ENCODE measurements at regions not wholly inside any gene's neighbourhood (a gene's known extent, or its start where the extent isn't known, plus 50 kb on each side); places are given as distances from the start of the nearest gene placed in this dataset.
"Not testable (repeated sequence)": the region's sequence is repeated elsewhere in the genome, so short reads cannot be mapped to it uniquely, and the experiment has no call there.

GRCh38 chr12:46963977-46964971, 115.1 kb upstream of the PCED1B start:
- no peaks in the 10 kb centered on the region for H3K27me3 ChIP-seq (ENCODE audit: control insufficient read depth, insufficient read depth)
- intact Hi-C loops (cut with DNase I) = no loop called here
- 19% methylated on average over 14 of the region's 14 CpGs for WGBS
- no peaks in the 10 kb centered on the region for H3K9me3 ChIP-seq (ENCODE audit: control insufficient read depth, low read length)
- peak overlapping the region; percentile 91 for H3K27ac ChIP-seq (ENCODE audit: low read length)
- ATAC-seq (peak; percentile 42 to 60), DNase-seq (peak in 1 of 3 donors; percentile 32)
- no peak overlapping the region for H3K4me3 ChIP-seq (ENCODE audit: low read length)
- peaks cover 9% of the 10 kb centered on the region for H3K4me1 ChIP-seq (ENCODE audit: control insufficient read depth, insufficient read depth, low read length)

- peak overlapping the region; percentile 47 for H3K27ac ChIP-seq (ENCODE audit: low read length)
- no peak overlapping the region for H3K4me3 ChIP-seq (ENCODE audit: low read length)
- intact Hi-C loops (cut with DNase I) = no loop called here
- ATAC-seq = no peak
- no peaks in the 10 kb centered on the region for H3K9me3 ChIP-seq (ENCODE audit: control insufficient read depth, low read length)
- 79% methylated on average over 2 of the region's 2 CpGs for WGBS
- H3K27me3 ChIP-seq (ENCODE audit: control insufficient read depth, insufficient read depth) = no peaks in the 10 kb centered on the region
- H3K4me1 ChIP-seq (ENCODE audit: control insufficient read depth, insufficient read depth, low read length) = peaks cover 9% of the 10 kb centered on the region
- no peak for DNase-seq
Observed at GRCh38 chr12:46965137-46965536, 114.3 kb upstream of the PCED1B start.

GRCh38 chr12:46965880-46966279, 113.5 kb upstream of the PCED1B start:
- peak; percentile 68 to 87 for ATAC-seq

GRCh38 chr12:46970636-46971035, 108.8 kb upstream of the PCED1B start:
- intact Hi-C loops (cut with DNase I) = no loop called here
- no peak for ATAC-seq
- peaks cover 3% of the 10 kb centered on the region for H3K4me1 ChIP-seq (ENCODE audit: control insufficient read depth, insufficient read depth, low read length)
- H3K27me3 ChIP-seq (ENCODE audit: control insufficient read depth, insufficient read depth) = no peaks in the 10 kb centered on the region
- 91% methylated on average over 5 of the region's 5 CpGs for WGBS
- H3K27ac ChIP-seq (ENCODE audit: low read length) = no peak overlapping the region
- H3K9me3 ChIP-seq (ENCODE audit: control insufficient read depth, low read length) = no peaks in the 10 kb centered on the region
- DNase-seq = no peak
- H3K4me3 ChIP-seq (ENCODE audit: low read length) = no peak overlapping the region

More at GRCh38 chr12:46965880-46966279, 113.5 kb upstream of the PCED1B start:
- Histone ChIP-seq H3K27ac (ENCODE audit: low read length) (peak overlapping the region; percentile 85), H3K4me3 (ENCODE audit: low read length) (no peak overlapping the region), H3K4me1 (ENCODE audit: control insufficient read depth, insufficient read depth, low read length) (peaks cover 9% of the 10 kb centered on the region), H3K27me3 (ENCODE audit: control insufficient read depth, insufficient read depth) (no peaks in the 10 kb centered on the region), H3K9me3 (ENCODE audit: control insufficient read depth, low read length) (no peaks in the 10 kb centered on the region)
- 58% methylated on average over 4 of the region's 4 CpGs for WGBS
- DNase-seq = peak; percentile 24 to 69 (median 69)
- intact Hi-C loops (cut with DNase I) = no loop called here

GRCh38 chr12:46973937-46974336, 105.5 kb upstream of the PCED1B start:
- DNase-seq; H3K9me3 ChIP-seq (ENCODE audit: control insufficient read depth, low read length); intact Hi-C loops (cut with DNase I); H3K27me3 ChIP-seq (ENCODE audit: control insufficient read depth, insufficient read depth); H3K27ac ChIP-seq (ENCODE audit: low read length); H3K4me1 ChIP-seq (ENCODE audit: control insufficient read depth, insufficient read depth, low read length); ATAC-seq; H3K4me3 ChIP-seq (ENCODE audit: low read length): not testable (repeated sequence)
- WGBS = 87% methylated on average over 3 of the region's 3 CpGs

DNA sequence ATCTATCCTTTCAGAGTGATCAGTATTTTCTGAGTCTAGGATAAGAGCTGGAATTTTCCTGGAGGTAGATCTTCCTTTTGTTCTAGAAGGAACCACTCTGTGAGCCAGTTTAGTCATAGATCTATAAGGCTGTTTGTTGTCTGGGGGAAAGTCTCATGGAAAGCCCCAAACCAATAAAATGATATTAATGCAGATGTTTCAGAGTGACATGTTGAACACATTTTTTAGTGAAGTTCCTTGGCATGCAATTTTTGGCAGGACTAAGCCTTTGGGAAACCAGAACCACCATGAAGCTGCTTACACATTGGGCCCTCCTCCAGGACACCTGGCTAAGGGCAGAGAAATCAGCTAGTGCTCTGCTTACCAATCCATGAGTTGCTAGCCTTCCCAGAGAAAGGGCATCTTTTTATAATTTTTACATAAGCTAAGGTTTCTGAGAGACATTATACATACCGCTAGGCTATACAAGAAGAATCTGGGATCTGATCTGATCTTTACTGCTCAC, 101.5 kb upstream of the PCED1B start:
- Histone ChIP-seq H3K9me3 (ENCODE audit: control insufficient read depth, low read length) (no peaks in the 10 kb centered on the region), H3K4me3 (ENCODE audit: low read length) (no peak overlapping the region), H3K27ac (ENCODE audit: low read length) (no peak overlapping the region), H3K27me3 (ENCODE audit: control insufficient read depth, insufficient read depth) (no peaks in the 10 kb centered on the region), H3K4me1 (ENCODE audit: control insufficient read depth, insufficient read depth, low read length) (no peaks in the 10 kb centered on the region)
- intact Hi-C loops (cut with DNase I) = no loop called here
- WGBS = 95% methylated on average over 1 of the region's 1 CpG
- no peak for DNase-seq
- ATAC-seq = no peak

DNA sequence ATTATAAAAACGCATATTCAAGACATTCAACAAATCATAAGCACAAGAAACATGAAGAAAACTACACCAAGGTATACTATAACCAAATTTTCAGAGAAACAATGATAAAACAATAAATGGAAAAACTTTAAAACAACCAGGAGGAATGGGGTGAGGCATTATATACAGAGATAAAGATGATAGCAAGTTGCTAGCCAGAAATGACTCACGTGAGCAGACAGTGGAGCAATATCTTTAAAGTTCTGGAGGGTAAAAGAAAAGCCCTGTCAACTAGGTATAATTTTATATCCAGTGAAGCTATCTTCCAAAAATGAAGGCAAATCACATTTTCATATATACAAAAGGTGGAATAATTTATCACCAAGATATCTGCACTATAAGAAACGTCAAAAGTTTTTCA, 97.8 kb upstream of the PCED1B start:
- ATAC-seq (no peak), DNase-seq (no peak)
- no peaks in the 10 kb centered on the region for H3K27me3 ChIP-seq (ENCODE audit: control insufficient read depth, insufficient read depth)
- H3K4me3 ChIP-seq (ENCODE audit: low read length) = no peak overlapping the region
- H3K4me1 ChIP-seq (ENCODE audit: control insufficient read depth, insufficient read depth, low read length) = no peaks in the 10 kb centered on the region
- 75% methylated on average over 3 of the region's 3 CpGs for WGBS
- no peaks in the 10 kb centered on the region for H3K9me3 ChIP-seq (ENCODE audit: control insufficient read depth, low read length)
- intact Hi-C loops (cut with DNase I) = no loop called here
- H3K27ac ChIP-seq (ENCODE audit: low read length) = no peak overlapping the region

GRCh38 chr12:46982629-46983392, 96.6 kb upstream of the PCED1B start:
- no peaks in the 10 kb centered on the region for H3K4me1 ChIP-seq (ENCODE audit: control insufficient read depth, insufficient read depth, low read length)
- no peak overlapping the region for H3K27ac ChIP-seq (ENCODE audit: low read length)
- H3K9me3 ChIP-seq (ENCODE audit: control insufficient read depth, low read length) = no peaks in the 10 kb centered on the region
- WGBS = 86% methylated on average over 2 of the region's 2 CpGs
- no peaks in the 10 kb centered on the region for H3K27me3 ChIP-seq (ENCODE audit: control insufficient read depth, insufficient read depth)
- no peak overlapping the region for H3K4me3 ChIP-seq (ENCODE audit: low read length)
- ATAC-seq = peak in 1 of 2 donors; percentile 19
- no peak for DNase-seq
- intact Hi-C loops (cut with DNase I) = no loop called here

- Histone ChIP-seq H3K4me1 (ENCODE audit: control insufficient read depth, insufficient read depth, low read length) (no peaks in the 10 kb centered on the region), H3K4me3 (ENCODE audit: low read length) (no peak overlapping the region), H3K9me3 (ENCODE audit: control insufficient read depth, low read length) (no peaks in the 10 kb centered on the region), H3K27me3 (ENCODE audit: control insufficient read depth, insufficient read depth) (no peaks in the 10 kb centered on the region), H3K27ac (ENCODE audit: low read length) (no peak overlapping the region)
- ATAC-seq (peak in 1 of 2 donors; percentile 16), DNase-seq (no peak)
- WGBS = 62% methylated on average over 2 of the region's 2 CpGs
- intact Hi-C loops (cut with DNase I) = no loop called here
Observed at GRCh38 chr12:46983393-46983793, 96.0 kb upstream of the PCED1B start.

DNA sequence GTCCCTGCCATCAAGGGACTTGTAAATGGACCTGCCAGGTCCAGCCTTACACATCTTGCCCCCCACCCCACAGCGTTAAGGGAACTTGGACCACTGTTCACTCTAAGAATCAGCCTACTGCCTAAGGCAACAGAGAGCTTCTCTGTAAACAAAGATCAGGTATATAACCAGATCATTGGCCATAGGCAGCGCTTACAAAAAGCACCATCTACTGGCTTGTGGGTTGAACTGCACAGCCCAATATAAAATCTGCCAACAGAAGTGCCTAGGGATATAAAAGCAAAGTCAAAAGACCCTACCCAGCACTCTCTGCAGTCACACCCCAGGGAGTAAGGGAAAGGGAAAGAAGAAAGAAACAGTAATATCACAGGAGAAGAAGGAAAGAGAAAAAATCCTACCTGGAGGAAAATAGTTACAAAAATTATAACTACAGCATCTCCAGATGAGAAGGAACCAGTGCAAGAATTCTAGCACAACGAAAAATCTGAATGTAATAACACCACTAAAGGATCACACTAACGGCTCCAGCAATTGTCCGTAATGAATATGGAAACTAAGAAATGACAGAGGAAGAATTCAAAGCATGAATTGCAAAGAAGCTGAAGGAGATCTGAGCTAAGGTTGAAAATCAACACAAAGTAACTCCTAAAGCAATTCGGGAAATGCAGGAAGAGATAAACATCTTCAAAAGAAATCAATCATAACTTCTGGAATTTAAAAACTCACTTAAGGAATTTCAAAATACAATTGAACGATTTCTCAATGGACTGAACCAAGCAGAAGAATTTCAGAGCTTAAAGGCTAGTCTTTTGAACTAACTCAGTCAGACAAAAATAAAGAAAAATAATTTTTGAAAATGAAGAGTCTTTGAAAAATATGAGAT, 95.2 kb upstream of the PCED1B start:
- Histone ChIP-seq H3K4me3 (ENCODE audit: low read length) (no peak overlapping the region), H3K9me3 (ENCODE audit: control insufficient read depth, low read length) (no peaks in the 10 kb centered on the region), H3K27ac (ENCODE audit: low read length) (no peak overlapping the region), H3K4me1 (ENCODE audit: control insufficient read depth, insufficient read depth, low read length) (no peaks in the 10 kb centered on the region), H3K27me3 (ENCODE audit: control insufficient read depth, insufficient read depth) (no peaks in the 10 kb centered on the region)
- intact Hi-C loops (cut with DNase I) = no loop called here
- DNase-seq (no peak), ATAC-seq (peak; percentile 42 to 76)
- WGBS = 43% methylated on average over 7 of the region's 7 CpGs

All from right cardiac atrium (tissue), 5 donors.